GM18498 (cell line): ENCODE measurements at regions not wholly inside any gene's neighbourhood (a gene's known extent, or its start where the extent isn't known, plus 50 kb on each side); places are given as distances from the start of the nearest gene placed in this dataset.
"Not testable (repeated sequence)": the region's sequence is repeated elsewhere in the genome, so short reads cannot be mapped to it uniquely, and the experiment has no call there.

ENCODE experiments used
- ATAC-seq: cut with Tn5 transposase; IDR thresholded peaks from one replicate; pipeline ENCODE4 v1.9.1; 2021; ENCODE audit warnings: mild to moderate bottlenecking, moderate library complexity; ENCODE audit not compliant: unreplicated experiment

DNA sequence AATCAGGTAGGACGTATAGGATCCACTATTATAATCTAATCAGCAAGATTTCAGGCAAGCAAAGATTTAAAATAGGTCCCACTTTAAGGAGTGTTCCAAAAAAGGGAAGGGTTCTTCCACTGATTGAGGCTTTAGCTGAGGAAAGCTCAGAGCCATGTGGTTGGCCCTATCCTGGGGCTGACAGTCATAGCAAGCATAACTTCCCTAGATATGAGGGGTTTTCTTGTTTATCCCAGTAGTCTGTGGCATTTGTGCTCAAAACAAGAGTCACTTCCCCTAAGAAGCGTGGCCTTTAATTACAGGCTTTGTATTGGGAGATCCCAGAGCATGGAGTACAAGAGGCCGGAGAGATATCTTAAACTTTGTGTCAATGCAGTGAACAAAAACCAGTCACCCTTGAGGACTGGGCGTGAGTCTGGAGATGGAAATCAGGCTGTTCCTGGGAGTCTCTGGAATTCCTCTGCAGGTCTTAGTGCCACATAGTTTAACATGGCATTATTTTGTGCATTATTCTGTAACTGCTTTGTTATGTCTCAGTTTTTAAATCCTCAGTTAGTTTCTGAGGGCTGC is 136.9 kb upstream of the FBXO11 start:
- no peak for ATAC-seq

- ATAC-seq, result no peak
These were observed 137.4 kb upstream of the FBXO11 start for GRCh38 chr2:48043746-48044145.

DNA sequence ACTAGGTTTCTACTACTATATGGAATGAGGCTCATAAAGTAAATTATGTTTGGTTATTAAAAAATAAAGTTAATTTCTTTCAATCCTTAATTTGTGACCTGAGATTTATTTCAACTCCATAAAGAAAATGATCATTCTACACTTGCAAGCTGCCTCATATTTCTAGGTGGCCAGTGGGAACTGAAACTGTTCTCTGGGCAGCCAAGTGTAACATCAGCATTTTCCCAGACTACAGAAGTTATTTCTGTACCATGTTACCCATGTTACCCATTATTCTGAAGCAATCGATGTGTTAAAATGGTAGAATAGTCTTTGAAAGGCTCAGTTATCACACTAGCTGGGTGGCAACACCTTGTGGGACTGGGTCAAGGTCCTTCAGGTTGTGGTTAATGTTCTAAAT is 139.3 kb upstream of the FBXO11 start:
- no peak for ATAC-seq

- ATAC-seq, result no peak
These were observed 142.3 kb upstream of the FBXO11 start for GRCh38 chr2:48048476-48049171.

- no peak for ATAC-seq
These were observed 143.1 kb upstream of the FBXO11 start for GRCh38 chr2:48049371-48049770.

DNA sequence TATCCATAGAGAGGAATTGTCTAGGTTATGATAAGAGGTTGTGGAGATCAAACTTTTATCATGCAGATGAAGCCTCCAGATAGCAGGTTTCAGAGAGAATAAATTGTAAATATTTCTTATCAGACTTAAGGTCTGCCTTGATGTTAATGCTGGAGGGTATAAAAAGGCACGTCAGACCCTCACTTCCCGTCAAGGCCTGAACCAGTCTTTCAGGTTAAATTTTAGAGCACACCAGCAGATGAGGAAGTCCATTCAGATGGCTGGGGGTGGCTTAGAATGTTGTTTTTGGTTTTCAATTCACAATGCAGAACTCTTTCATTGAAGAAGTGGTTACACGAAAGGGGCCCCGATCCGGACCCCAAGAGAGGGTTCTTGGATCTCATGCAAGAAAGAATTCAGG is 144.4 kb upstream of the FBXO11 start:
- no peak for ATAC-seq

DNA sequence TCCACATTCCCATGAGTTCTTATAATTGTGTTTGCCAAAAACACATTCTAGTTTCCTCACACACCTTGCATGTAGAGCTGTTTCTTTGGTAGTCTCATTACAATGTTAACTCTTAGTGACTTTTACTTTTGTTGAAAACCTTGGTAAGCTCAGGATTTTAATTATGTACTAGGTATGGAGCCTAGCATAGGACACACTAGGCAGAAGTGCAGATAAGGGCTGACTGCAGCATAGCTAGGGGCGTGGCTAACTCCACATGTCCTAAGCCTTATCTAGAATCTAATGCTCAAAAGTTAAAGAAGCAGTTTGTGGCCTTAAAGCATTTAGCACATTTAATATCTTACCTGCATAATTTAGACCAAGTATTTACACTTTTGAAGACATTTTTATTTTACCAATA is 153.7 kb upstream of the FBXO11 start:
- no peak for ATAC-seq

DNA sequence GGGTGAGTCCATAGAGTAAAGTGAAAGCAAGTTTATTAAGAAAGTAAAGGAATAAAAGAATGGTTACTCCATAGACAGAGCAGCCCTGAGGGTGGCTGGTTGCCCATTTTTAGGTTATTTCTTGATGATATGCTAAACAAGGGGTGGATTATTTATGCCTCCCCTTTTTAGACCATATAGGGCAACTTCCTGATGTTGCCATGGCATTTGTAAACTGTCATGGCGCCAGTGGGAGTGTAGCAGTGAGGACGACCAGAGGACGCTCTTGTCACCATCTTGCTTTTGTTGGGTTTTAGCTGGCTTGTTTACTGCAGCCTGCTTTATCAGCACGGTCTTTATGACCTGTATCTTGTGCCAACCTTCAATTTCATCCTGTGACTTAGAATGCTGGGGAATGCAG is 155.4 kb upstream of the FBXO11 start:
- ATAC-seq, result not testable (repeated sequence)

GRCh38 chr2:48065096-48065495 is 158.8 kb upstream of the FBXO11 start:
- ATAC-seq, result no peak

DNA sequence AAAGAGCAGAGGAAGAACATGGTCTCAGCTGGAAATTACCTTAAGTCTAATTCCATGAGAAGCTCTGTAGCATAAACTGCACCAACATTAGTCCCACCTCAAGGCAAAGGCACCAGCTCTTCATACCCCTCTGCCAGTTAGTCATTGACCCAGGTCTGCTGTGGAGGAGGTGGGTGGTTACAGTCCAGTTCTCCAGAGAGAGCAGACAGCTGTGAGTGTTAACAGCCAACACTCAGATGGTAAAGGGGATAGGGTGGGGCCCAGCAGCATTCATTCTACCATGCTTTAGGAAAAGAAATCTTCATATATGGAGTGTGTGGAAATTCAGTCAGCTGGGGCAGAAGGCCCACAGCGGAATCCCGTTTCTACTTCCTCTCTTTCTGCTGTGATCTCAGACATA is 159.7 kb upstream of the FBXO11 start:
- ATAC-seq, result no peak

- ATAC-seq, result no peak
These were observed 163.5 kb upstream of the FBXO11 start for GRCh38 chr2:48069769-48070168.

GRCh38 chr2:48070415-48070814 is 164.1 kb upstream of the FBXO11 start:
- no peak for ATAC-seq

GRCh38 chr2:48072583-48072982 is 166.3 kb upstream of the FBXO11 start:
- ATAC-seq, result no peak

DNA sequence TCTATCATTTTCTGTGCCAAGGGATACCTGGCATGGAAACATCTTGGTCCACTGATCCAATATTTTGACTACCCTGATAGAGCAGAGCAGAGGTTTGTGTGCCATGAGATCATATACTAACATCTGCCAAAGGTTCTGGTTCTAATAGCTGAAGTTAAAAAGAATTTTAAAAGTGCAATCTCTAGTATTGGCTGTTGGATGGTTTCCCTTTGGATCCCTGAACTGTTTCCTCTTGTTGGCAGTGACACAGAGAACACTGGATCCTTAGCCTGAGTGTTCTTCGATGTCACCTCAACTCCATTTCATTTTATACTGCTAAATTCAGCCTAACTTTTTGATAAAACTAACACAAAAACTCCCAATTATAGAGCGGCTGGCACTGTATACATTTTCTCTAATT is 169.3 kb upstream of the FBXO11 start:
- no peak for ATAC-seq

GRCh38 chr2:48080534-48081316 is 174.4 kb upstream of the FBXO11 start:
- ATAC-seq, result no peak

DNA sequence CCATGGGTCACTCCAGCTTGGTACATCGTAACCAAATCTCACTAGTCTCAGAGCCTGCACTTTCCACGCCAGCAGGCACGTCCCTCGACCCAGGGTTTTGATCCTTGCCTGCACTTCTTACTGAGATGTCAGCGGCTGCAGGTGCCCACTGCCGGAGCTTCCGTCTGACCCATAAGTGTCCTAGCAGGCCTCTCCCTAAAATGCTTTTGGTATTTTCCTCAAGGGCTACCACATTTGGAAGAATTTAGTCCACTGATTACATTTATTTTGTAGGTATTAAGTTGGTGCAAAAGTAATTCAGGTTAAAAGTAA is 175.0 kb upstream of the FBXO11 start:
- ATAC-seq, result no peak

GRCh38 chr2:48085888-48086287 is 179.6 kb upstream of the FBXO11 start:
- ATAC-seq, result no peak

GRCh38 chr2:48088994-48089393 is 182.7 kb upstream of the FBXO11 start:
- no peak for ATAC-seq

DNA sequence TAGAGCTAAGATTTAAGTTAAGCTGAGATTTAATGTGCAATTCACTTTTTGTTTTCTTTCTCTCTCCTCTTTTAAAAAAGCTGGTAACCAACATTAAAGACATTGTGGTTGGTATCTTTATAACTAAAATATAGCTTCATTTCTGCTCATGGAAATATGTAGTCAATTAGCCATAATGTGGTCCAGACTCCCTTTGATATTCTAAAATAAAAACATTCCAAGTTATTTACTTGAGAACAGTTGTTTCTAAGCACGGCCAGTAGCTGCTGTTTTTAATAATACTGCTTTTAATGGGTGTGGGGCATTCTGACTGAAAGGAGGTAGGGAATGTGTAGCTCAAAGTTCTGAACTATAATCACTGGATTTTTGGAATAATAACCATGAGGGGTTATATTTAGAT is 183.3 kb upstream of the FBXO11 start:
- ATAC-seq, result no peak

DNA sequence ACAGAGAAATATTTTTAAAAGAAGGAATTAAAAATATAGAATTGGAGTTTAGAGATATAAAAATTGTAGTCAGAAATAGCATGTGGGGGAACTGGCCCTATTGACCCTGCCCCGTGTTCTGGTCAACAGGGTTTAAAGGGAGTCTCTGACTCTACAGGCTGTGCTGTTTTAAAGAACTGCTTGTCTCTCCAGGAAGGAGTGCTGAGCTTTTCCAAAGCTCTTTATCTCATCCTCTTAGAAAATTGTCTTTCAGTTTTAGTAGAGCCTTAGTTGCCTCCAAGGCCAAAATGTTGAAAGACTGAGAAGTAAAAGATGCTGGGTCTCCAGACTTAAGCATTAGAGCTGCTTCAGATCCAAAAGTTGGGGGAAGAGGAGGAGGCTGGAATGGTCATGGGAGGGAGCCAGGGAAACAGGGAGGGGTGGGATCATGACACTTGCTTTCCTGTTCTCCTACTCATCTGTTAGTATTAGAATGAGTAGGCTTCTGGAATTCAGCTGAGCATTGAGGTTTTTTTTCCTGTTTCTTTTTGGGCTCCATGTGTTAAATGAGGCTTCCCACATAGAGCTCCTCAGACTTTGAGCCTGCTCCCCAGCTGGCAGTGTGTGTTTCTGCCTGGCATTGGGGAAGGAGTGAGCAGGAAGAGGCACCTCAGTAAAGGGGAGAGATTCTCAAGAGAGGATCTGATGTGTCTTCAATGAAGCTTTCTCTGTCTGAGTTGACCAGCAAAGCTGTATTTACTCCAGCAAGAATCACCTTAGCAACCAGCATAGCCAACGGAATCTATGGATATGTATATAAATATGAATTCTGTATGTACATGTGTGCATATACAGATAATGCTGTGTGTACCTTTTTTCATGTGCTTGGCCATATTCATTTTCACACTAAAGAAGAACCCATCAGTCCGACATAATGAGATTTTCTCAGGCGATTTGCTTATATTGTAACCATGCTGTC is 186.8 kb upstream of the FBXO11 start:
- ATAC-seq, result no peak

- not testable (repeated sequence) for ATAC-seq
These were observed 190.5 kb upstream of the FBXO11 start for GRCh38 chr2:48096765-48097164.
